ENCODE measurements at regions not wholly inside any gene's neighbourhood (a gene's known extent, or its start where the extent isn't known, plus 50 kb on each side); places are given as distances from the start of the nearest gene placed in this dataset.

DNA sequence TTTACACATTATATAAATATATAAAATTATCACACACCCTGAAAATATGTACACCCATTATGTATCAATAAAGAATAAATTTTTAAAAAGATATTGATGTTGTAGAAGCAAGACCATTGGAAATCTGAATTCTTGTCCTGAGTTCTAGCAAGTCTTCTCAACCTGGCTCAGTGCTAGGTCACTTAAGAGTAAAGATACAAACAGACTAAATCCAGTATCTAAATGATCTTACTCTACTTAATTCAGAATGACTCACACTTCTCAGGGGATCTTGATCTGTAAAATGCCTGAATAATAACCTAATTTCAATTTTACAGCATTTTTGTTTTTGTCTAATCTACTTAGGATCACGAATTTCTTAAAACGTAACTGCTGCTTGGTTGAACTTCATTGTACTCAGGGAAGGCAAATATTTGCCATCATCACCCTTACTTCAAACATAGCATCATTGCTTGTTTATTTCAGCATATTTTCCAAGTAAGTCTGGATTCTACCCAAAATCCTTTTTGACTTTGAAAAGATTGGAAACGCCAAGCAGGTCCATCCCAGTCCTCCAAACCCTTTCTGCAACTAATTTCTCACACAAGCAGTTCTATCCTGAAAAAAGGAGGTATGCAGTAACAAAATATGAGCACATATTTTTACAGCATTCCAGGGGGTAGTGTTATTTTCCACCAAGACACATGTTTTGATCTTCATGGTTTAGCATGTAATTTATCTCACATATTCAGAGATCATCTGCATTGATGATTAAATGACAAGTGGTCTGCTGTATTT is 582.6 kb downstream of the PSAT1 start:
- TF ChIP-seq, protein P1, sequence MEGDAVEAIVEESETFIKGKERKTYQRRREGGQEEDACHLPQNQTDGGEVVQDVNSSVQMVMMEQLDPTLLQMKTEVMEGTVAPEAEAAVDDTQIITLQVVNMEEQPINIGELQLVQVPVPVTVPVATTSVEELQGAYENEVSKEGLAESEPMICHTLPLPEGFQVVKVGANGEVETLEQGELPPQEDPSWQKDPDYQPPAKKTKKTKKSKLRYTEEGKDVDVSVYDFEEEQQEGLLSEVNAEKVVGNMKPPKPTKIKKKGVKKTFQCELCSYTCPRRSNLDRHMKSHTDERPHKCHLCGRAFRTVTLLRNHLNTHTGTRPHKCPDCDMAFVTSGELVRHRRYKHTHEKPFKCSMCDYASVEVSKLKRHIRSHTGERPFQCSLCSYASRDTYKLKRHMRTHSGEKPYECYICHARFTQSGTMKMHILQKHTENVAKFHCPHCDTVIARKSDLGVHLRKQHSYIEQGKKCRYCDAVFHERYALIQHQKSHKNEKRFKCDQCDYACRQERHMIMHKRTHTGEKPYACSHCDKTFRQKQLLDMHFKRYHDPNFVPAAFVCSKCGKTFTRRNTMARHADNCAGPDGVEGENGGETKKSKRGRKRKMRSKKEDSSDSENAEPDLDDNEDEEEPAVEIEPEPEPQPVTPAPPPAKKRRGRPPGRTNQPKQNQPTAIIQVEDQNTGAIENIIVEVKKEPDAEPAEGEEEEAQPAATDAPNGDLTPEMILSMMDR (conservative IDR thresholded peaks at IDR 0.05; ENCODE audit: low read length), result no peak
- TF ChIP-seq EZH2phosphoT487 (IDR thresholded peaks at IDR 0.05; ENCODE audit: borderline replicate concordance), result no peak
